ENCODE measurements at regions not wholly inside any gene's neighbourhood (a gene's known extent, or its start where the extent isn't known, plus 50 kb on each side); places are given as distances from the start of the nearest gene placed in this dataset.

GRCh38 chr6:133752129-133752528 lies 136.8 kb upstream of the TCF21 start:
- TF ChIP-seq CTCF (conservative IDR thresholded peaks at IDR 0.05) (no peak), ZFX (IDR thresholded peaks at IDR 0.05) (no peak)
